Panc1 (cell line): ENCODE measurements at regions not wholly inside any gene's neighbourhood (a gene's known extent, or its start where the extent isn't known, plus 50 kb on each side); places are given as distances from the start of the nearest gene placed in this dataset.

Experiments
- ATAC-seq: fragments of 200-7000 bp; cut with Tn5 transposase; 2 replicates; pipeline ENCODE4 v1.9.1; 2020; ENCODE audit warnings: mild to moderate bottlenecking, moderate library complexity
- BruUV-seq: library from RNA; stranded (reverse); fragments of 400-500 nt; replicated peaks from 2 replicates; lab custom pipeline; 2021; lab: Mats Ljungman, UMichigan
- CTCF ChIA-PET: fragments of 300-600 bp; sonication (Branson Sonifier 250); formaldehyde crosslinking; loops from one replicate; lab custom pipeline; 2022; ENCODE audit warnings: antibody characterized with exemption; lab: Charles Lee
- POLR2A ChIA-PET: fragments of 300-600 bp; sonication (Branson Sonifier 250); formaldehyde crosslinking; loops from one replicate; lab custom pipeline; 2022; ENCODE audit warnings: antibody characterized with exemption; lab: Charles Lee
- DNase-seq: peaks from one replicate; pipeline ENCODE4 v3.0.0-alpha.2; 2010; ENCODE audit warnings: low read depth, low spot score
- H3K27ac ChIP-seq: 2 replicates; pipeline ENCODE4 v1.5.1; 2011; ENCODE audit warnings: mild to moderate bottlenecking, low read length, inconsistent platforms
- H3K27me3 ChIP-seq: fragments of 200-500 bp; sonication (Bioruptor generic); 2 replicates; pipeline ENCODE4 v1.6.0; 2014; ENCODE audit warnings: low read length, inconsistent platforms; ENCODE audit not compliant: control insufficient read depth, insufficient read depth
- H3K36me3 ChIP-seq: fragments of 200-500 bp; sonication (Bioruptor generic); 2 replicates; pipeline ENCODE4 v1.5.1; 2014; ENCODE audit warnings: inconsistent platforms, mild to moderate bottlenecking, low read length, moderate library complexity; ENCODE audit not compliant: control insufficient read depth, insufficient read depth
- H3K4me1 ChIP-seq: 2 replicates; pipeline ENCODE4 v1.5.1; 2011; ENCODE audit warnings: inconsistent platforms, mild to moderate bottlenecking, low read length, moderate library complexity; ENCODE audit not compliant: control insufficient read depth, insufficient read depth
- H3K4me3 ChIP-seq, 2 experiments: 2 replicates each; pipeline ENCODE4 v1.5.1; 2011 to 2012; ENCODE audit warnings: low read depth in 2 of 2, low read length in 2 of 2, mild to moderate bottlenecking in 2 of 2, inconsistent platforms in 1 of 2, moderate library complexity in 1 of 2
- H3K9me3 ChIP-seq: fragments of 200-500 bp; sonication (Bioruptor generic); 2 replicates; pipeline ENCODE4 v1.5.1; 2014; ENCODE audit warnings: low read depth, mild to moderate bottlenecking, inconsistent platforms, low read length, moderate library complexity; ENCODE audit not compliant: control insufficient read depth, insufficient read depth
- POLR2AphosphoS5 ChIP-seq: IDR thresholded peaks from 2 replicates; pipeline ENCODE4 v1.6.1; 2012; ENCODE audit warnings: mild to moderate bottlenecking, low read depth, low read length, moderate library complexity
- REST ChIP-seq, 2 experiments: IDR thresholded peaks; 2 replicates each; pipeline ENCODE4 v1.6.1; 2011 to 2012; ENCODE audit warnings: low read depth in 2 of 2, control low read depth in 1 of 2, low read length in 1 of 2, mild to moderate bottlenecking in 1 of 2, moderate library complexity in 1 of 2; ENCODE audit not compliant: insufficient read depth in 1 of 2
- SIN3A ChIP-seq: IDR thresholded peaks from 2 replicates; pipeline ENCODE4 v1.6.1; 2012; ENCODE audit warnings: low read depth, mild to moderate bottlenecking, low read length, moderate library complexity, borderline replicate concordance; ENCODE audit not compliant: insufficient read depth
- TCF7L2 ChIP-seq: IDR thresholded peaks from 2 replicates; pipeline ENCODE4 v1.6.1; 2011; ENCODE audit warnings: mild to moderate bottlenecking, low read depth, low read length, inconsistent platforms
- in situ Hi-C: cut with HindIII; loops from 2 replicates; pipeline ENCODE4 v1.10.0; 2016; ENCODE audit warnings: low sequenced_read_pairs, low pct_unique_long_range_greater_than_20kb
- intact Hi-C: fragments of 100-400 bp; cut with micrococcal nuclease; formaldehyde crosslinking; loops from one replicate; pipeline ENCODE4 v1.10.0; 2022; ENCODE audit not compliant: unreplicated experiment
- TF ChIP-seq, protein P1 (sequence below): fragments of 450-650 bp; IDR thresholded peaks from 2 replicates; pipeline ENCODE4 v1.5.1; 2017; ENCODE audit warnings: mild to moderate bottlenecking

- Histone ChIP-seq H3K4me1 (no peaks in the 10 kb centered on the region), H3K9me3 (no peaks in the 10 kb centered on the region), H3K27me3 (peaks cover 1% of the 10 kb centered on the region; the same call in 1 of the 2 replicates), H3K4me3 (no peak overlapping the region), H3K36me3 (no peaks in the 10 kb centered on the region), H3K27ac (no peak overlapping the region)
- in situ Hi-C loops (no loop called here), intact Hi-C loops (no loop called here)
- ChIA-PET CTCF (no interaction called here), POLR2A (no interaction called here)
- BruUV-seq = no TSS peak
- no peak for TF ChIP-seq SIN3A
- TF ChIP-seq, protein P1, sequence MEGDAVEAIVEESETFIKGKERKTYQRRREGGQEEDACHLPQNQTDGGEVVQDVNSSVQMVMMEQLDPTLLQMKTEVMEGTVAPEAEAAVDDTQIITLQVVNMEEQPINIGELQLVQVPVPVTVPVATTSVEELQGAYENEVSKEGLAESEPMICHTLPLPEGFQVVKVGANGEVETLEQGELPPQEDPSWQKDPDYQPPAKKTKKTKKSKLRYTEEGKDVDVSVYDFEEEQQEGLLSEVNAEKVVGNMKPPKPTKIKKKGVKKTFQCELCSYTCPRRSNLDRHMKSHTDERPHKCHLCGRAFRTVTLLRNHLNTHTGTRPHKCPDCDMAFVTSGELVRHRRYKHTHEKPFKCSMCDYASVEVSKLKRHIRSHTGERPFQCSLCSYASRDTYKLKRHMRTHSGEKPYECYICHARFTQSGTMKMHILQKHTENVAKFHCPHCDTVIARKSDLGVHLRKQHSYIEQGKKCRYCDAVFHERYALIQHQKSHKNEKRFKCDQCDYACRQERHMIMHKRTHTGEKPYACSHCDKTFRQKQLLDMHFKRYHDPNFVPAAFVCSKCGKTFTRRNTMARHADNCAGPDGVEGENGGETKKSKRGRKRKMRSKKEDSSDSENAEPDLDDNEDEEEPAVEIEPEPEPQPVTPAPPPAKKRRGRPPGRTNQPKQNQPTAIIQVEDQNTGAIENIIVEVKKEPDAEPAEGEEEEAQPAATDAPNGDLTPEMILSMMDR = no peak
- DNase-seq = no peak
- ATAC-seq = no peak
Measured at GRCh38 chr7:24469118-24469517, 104.1 kb upstream of the PALS2 start.

GRCh38 chr7:24472093-24472492 is 101.2 kb upstream of the PALS2 start:
- no peak for DNase-seq
- intact Hi-C loops = no loop called here
- Histone ChIP-seq H3K36me3 (no peaks in the 10 kb centered on the region), H3K4me3 (no peak overlapping the region), H3K9me3 (no peaks in the 10 kb centered on the region), H3K27ac (no peak overlapping the region), H3K4me1 (no peaks in the 10 kb centered on the region), H3K27me3 (peaks cover 5% of the 10 kb centered on the region; the same call in 1 of the 2 replicates)
- TF ChIP-seq, protein P1 = no peak
- TF ChIP-seq REST (IDR thresholded peaks at IDR 0.05; ENCODE audit: insufficient read depth in 1 of 2, low read depth in 2 of 2, low read length in 1 of 2) = no peak
- no peak for TF ChIP-seq SIN3A
- TF ChIP-seq POLR2AphosphoS5 = no peak
- TF ChIP-seq TCF7L2 = no peak
- ChIA-PET CTCF (no interaction called here), POLR2A (no interaction called here)
- no TSS peak for BruUV-seq
- in situ Hi-C loops = no loop called here
- no peak for ATAC-seq
